GM12878 (cell line): ENCODE measurements at regions not wholly inside any gene's neighbourhood (a gene's known extent, or its start where the extent isn't known, plus 50 kb on each side); places are given as distances from the start of the nearest gene placed in this dataset.

Experiments used
- ATAC-seq: fragments of 200-7000 bp; cut with Tn5 transposase; 3 replicates; pipeline ENCODE4 v1.9.1; 2020; ENCODE audit warnings: mild to moderate bottlenecking, moderate library complexity
- BruUV-seq: library from RNA; stranded (reverse); fragments of 400-500 nt; replicated peaks from 2 replicates; lab custom pipeline; 2021; lab: Mats Ljungman, UMichigan
- CTCF ChIA-PET: fragments of 300-600 bp; sonication (Branson Sonifier 250); formaldehyde crosslinking; extraction: SDS; loops from one replicate; lab custom pipeline; 2021; ENCODE audit warnings: inconsistent platforms; lab: Yijun Ruan, JAX
- POLR2A ChIA-PET: fragments of 350-600 bp; formaldehyde crosslinking; extraction: SDS; loops from one replicate; lab custom pipeline; 2021; ENCODE audit warnings: inconsistent platforms; lab: Charles Lee
- RAD21 ChIA-PET: fragments of 300-600 bp; sonication (Branson Sonifier 250); formaldehyde crosslinking; loops from one replicate; lab custom pipeline; 2023; ENCODE audit warnings: antibody characterized with exemption; ENCODE audit not compliant: unreplicated experiment; lab: Charles Lee
- SMC1A ChIA-PET: fragments of 300-600 bp; sonication (Branson Sonifier 250); formaldehyde crosslinking; loops from one replicate; lab custom pipeline; 2023; ENCODE audit not compliant: unreplicated experiment, uncharacterized antibody; lab: Charles Lee
- DNase-seq: peaks from one replicate; pipeline ENCODE4 v3.0.0-alpha.2; 2011; ENCODE audit warnings: low read depth, low spot score
- FAIRE-seq: peaks from 3 replicates; lab custom pipeline; 2011; peaks lifted over from hg19 to GRCh38; lab: Jason Lieb, UNC
- H2AFZ ChIP-seq: 2 replicates; pipeline ENCODE4 v1.6.0; 2011; ENCODE audit warnings: low read depth, low read length, control low read depth; ENCODE audit not compliant: control insufficient read depth
- H3K27ac ChIP-seq: 2 replicates; pipeline ENCODE4 v1.5.1; 2011; ENCODE audit warnings: control low read depth; ENCODE audit not compliant: control insufficient read depth, insufficient read depth
- H3K27me3 ChIP-seq, 2 experiments: replicated peaks in 1 of 2; 2 replicates each; pipeline versions ENCODE4 v1.6.0 to v1.6.1; 2011; ENCODE audit warnings: low read length in 1 of 2; ENCODE audit not compliant: control insufficient read depth in 2 of 2, insufficient read depth in 2 of 2
- H3K36me3 ChIP-seq, 2 experiments: 2 replicates each; pipeline ENCODE4 v1.5.1; 2011; ENCODE audit warnings: low read length in 1 of 2; ENCODE audit not compliant: control insufficient read depth in 2 of 2, insufficient read depth in 2 of 2
- H3K4me1 ChIP-seq: 2 replicates; pipeline ENCODE4 v1.6.1; 2011; ENCODE audit warnings: mild to moderate bottlenecking, low read length, moderate library complexity, mixed read lengths; ENCODE audit not compliant: control insufficient read depth, insufficient read depth
- H3K4me2 ChIP-seq: 2 replicates; pipeline ENCODE4 v1.6.0; 2011; ENCODE audit warnings: control low read depth; ENCODE audit not compliant: control insufficient read depth, insufficient read depth
- H3K4me3 ChIP-seq: fragments of 200-600 bp; sonication (generic); 2 replicates; pipeline ENCODE4 v1.5.1; 2016
- H3K79me2 ChIP-seq: 2 replicates; pipeline ENCODE4 v1.6.0; 2011; ENCODE audit warnings: low read length; ENCODE audit not compliant: control insufficient read depth, insufficient read depth
- H3K9ac ChIP-seq: 2 replicates; pipeline ENCODE4 v1.8.0; 2011; ENCODE audit warnings: low read length, control low read depth, mixed read lengths; ENCODE audit not compliant: control insufficient read depth, insufficient read depth
- H3K9me3 ChIP-seq: replicated peaks from 3 replicates; pipeline ENCODE4 v1.5.1; 2011; ENCODE audit warnings: mild to moderate bottlenecking, low read length; ENCODE audit not compliant: control insufficient read depth, insufficient read depth
- H4K20me1 ChIP-seq: 2 replicates; pipeline ENCODE4 v1.6.0; 2011; ENCODE audit not compliant: control insufficient read depth, insufficient read depth
- CREB1 ChIP-seq: IDR thresholded peaks from 2 replicates; pipeline ENCODE4 v1.6.1; 2012; ENCODE audit warnings: low read depth, mild to moderate bottlenecking, inconsistent platforms
- CTCF ChIP-seq, 3 experiments: IDR thresholded peaks in 2 of 3; conservative IDR thresholded peaks in 1 of 3; 2 replicates each; pipeline ENCODE4 v1.5.1; 2011; ENCODE audit warnings: low read depth in 3 of 3, low read length in 3 of 3, mild to moderate bottlenecking in 3 of 3, control low read depth in 2 of 3, moderate library complexity in 2 of 3, inconsistent platforms in 1 of 3, mixed read lengths in 1 of 3; ENCODE audit not compliant: control insufficient read depth in 2 of 3, insufficient read depth in 1 of 3; ENCODE audit errors: extremely low read depth in 1 of 3
- EED ChIP-seq: sonication (generic); IDR thresholded peaks from 2 replicates; pipeline ENCODE4 v1.6.1; 2016; ENCODE audit warnings: antibody characterized with exemption, low read depth
- NRF1 ChIP-seq: conservative IDR thresholded peaks from 2 replicates; pipeline ENCODE4 v1.6.1; 2011; ENCODE audit warnings: mild to moderate bottlenecking, low read depth, low read length, improper control_type of control experiment
- RELA ChIP-seq: fragments of 450-650 bp; IDR thresholded peaks from 2 replicates; pipeline ENCODE4 v1.8.0; 2014; ENCODE audit warnings: borderline replicate concordance; ENCODE audit not compliant: partially characterized antibody
- SIN3A ChIP-seq: IDR thresholded peaks from 2 replicates; pipeline ENCODE4 v1.6.1; 2012; ENCODE audit warnings: low read depth, low read length, improper control_type of control experiment
- SREBF1 ChIP-seq: IDR thresholded peaks from 2 replicates; pipeline ENCODE4 v1.6.1; 2012; ENCODE audit warnings: mild to moderate bottlenecking, low read length
- WRNIP1 ChIP-seq: IDR thresholded peaks from 2 replicates; pipeline ENCODE4 v1.6.1; 2011; ENCODE audit warnings: low read depth, low read length, improper control_type of control experiment, borderline replicate concordance
- ZBTB33 ChIP-seq: fragments of 450-650 bp; IDR thresholded peaks from 2 replicates; pipeline ENCODE4 v1.6.1; 2017; ENCODE audit warnings: mild to moderate bottlenecking
- WGBS: methylation state at CpG from one replicate; pipeline ENCODE4 v1.1.6; 2016; ENCODE audit warnings: low lambda C conversion rate; ENCODE audit not compliant: insufficient replicate concordance, insufficient coverage; ENCODE audit errors: missing lambda C conversion rate; 5-methylcytosine and 5-hydroxymethylcytosine counted together
- in situ Hi-C: fragments of 300-500 bp; cut with MboI; formaldehyde crosslinking; loops from 9 replicates; pipeline ENCODE4 v1.14.3; 2018; ENCODE audit warnings: mixed read lengths
- intact Hi-C: fragments of 100-400 bp; cut with micrococcal nuclease; formaldehyde crosslinking; loops from one replicate; pipeline ENCODE4 v1.14.2; 2022; ENCODE audit not compliant: unreplicated experiment
- TF ChIP-seq, protein P1 (sequence below): fragments of 450-650 bp; IDR thresholded peaks from 2 replicates; pipeline ENCODE4 v1.6.1; 2018; ENCODE audit warnings: borderline replicate concordance, mild to moderate bottlenecking; ENCODE audit not compliant: partially characterized antibody

GRCh38 chr18:77765468-77765867 is 515.8 kb downstream of the GALR1 start:
- no peak for FAIRE-seq
- CTCF ChIA-PET: no interaction called here
- POLR2A ChIA-PET: no interaction called here

GRCh38 chr18:77766421-77766820 is 516.8 kb downstream of the GALR1 start:
- FAIRE-seq (no peak), ATAC-seq (no peak), DNase-seq (no peak)
- Histone ChIP-seq H3K36me3 (no peaks in the 10 kb centered on the region), H2AFZ (no peak overlapping the region), H3K4me1 (no peaks in the 10 kb centered on the region), H3K4me3 (no peak overlapping the region), H3K27ac (no peak overlapping the region), H3K27me3 (no peaks in the 10 kb centered on the region), H4K20me1 (no peaks in the 10 kb centered on the region), H3K9ac (no peak overlapping the region), H3K4me2 (no peak overlapping the region), H3K9me3 (no peaks in the 10 kb centered on the region), H3K79me2 (no peaks in the 10 kb centered on the region)
- intact Hi-C loops: no loop called here
- no TSS peak for BruUV-seq
- ChIA-PET SMC1A (no interaction called here), POLR2A (no interaction called here), RAD21 (no interaction called here), CTCF (no interaction called here)
- 39% methylated on average over 9 of the region's 9 CpGs for WGBS
- in situ Hi-C loops: no loop called here
- TF ChIP-seq EED (no peak), NRF1 (no peak), CREB1 (no peak), SREBF1 (no peak), ZBTB33 (no peak), WRNIP1 (no peak)
- TF ChIP-seq, protein P1, sequence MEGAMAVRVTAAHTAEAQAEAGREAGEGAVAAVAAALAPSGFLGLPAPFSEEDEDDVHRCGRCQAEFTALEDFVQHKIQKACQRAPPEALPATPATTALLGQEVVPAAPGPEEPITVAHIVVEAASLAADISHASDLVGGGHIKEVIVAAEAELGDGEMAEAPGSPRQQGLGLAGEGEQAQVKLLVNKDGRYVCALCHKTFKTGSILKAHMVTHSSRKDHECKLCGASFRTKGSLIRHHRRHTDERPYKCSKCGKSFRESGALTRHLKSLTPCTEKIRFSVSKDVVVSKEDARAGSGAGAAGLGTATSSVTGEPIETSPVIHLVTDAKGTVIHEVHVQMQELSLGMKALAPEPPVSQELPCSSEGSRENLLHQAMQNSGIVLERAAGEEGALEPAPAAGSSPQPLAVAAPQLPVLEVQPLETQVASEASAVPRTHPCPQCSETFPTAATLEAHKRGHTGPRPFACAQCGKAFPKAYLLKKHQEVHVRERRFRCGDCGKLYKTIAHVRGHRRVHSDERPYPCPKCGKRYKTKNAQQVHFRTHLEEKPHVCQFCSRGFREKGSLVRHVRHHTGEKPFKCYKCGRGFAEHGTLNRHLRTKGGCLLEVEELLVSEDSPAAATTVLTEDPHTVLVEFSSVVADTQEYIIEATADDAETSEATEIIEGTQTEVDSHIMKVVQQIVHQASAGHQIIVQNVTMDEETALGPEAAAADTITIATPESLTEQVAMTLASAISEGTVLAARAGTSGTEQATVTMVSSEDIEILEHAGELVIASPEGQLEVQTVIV: no peak

More at GRCh38 chr18:77765468-77765867, 515.8 kb downstream of the GALR1 start:
- no peak overlapping the region for H2AFZ ChIP-seq
- no peak overlapping the region for H3K9ac ChIP-seq
- WGBS: 16% methylated on average over 9 of the region's 9 CpGs
- no peaks in the 10 kb centered on the region for H3K9me3 ChIP-seq
- no peaks in the 10 kb centered on the region for H3K4me1 ChIP-seq
- BruUV-seq: no TSS peak
- DNase-seq: no peak
- in situ Hi-C loops: no loop called here
- ChIA-PET SMC1A (no interaction called here), RAD21 (no interaction called here)
- H3K36me3 ChIP-seq: no peaks in the 10 kb centered on the region
- ATAC-seq: no peak
- TF ChIP-seq SIN3A: no peak
- TF ChIP-seq RELA: no peak
- peak in 2 of 3 experiments; percentile 9 to 12; a peak in 3 of 6 replicates for TF ChIP-seq CTCF (IDR thresholded peaks at IDR 0.05 in 2 of 3, conservative IDR thresholded peaks at IDR 0.05 in 1 of 3; ENCODE audit: control insufficient read depth in 2 of 3, extremely low read depth in 1 of 3, insufficient read depth in 1 of 3, low read depth in 3 of 3, low read length in 3 of 3)
- intact Hi-C loops: no loop called here
- no peaks in the 10 kb centered on the region for H3K79me2 ChIP-seq
- no peaks in the 10 kb centered on the region for H4K20me1 ChIP-seq
- H3K4me3 ChIP-seq: no peak overlapping the region
- no peaks in the 10 kb centered on the region for H3K27me3 ChIP-seq
- no peak overlapping the region for H3K4me2 ChIP-seq
- no peak overlapping the region for H3K27ac ChIP-seq
